Left kidney (tissue), 1 donor: ENCODE measurements at regions not wholly inside any gene's neighbourhood (a gene's known extent, or its start where the extent isn't known, plus 50 kb on each side); places are given as distances from the start of the nearest gene placed in this dataset.
A peak's percentile ranks its signal among the peaks of the same experiment; 100 is the strongest.

Source experiments
- DNase-seq: peaks from one replicate; pipeline ENCODE4 v3.0.0-alpha.2; 2013

- no peak for DNase-seq
These were observed 445.7 kb downstream of the SMARCA1 start for GRCh38 chrX:129077424-129078170.

- no peak for DNase-seq
These were observed 451.9 kb downstream of the SMARCA1 start for GRCh38 chrX:129071390-129071789.

- DNase-seq, result no peak
These were observed 457.4 kb downstream of the SMARCA1 start for GRCh38 chrX:129065895-129066294.

DNA sequence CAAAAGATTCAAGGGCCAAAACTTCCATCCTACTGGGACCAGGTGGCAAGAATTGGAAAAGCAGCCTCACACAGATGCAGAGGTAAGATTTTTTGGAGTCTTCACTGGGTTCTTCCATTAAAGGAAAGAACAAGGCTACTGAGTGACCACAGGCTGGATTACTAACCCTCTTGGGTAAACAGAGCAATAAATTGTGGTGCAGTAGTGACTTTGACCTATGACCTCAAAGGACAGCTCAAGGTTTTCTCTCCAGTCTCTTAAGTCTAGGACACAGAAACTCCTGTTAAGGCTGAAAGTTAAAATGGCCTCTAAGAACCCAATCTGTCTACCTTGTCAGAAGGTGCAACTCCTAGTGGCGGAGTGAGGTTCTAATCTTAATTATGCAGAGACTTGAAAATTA is 464.9 kb downstream of the SMARCA1 start:
- DNase-seq, result no peak

- no peak for DNase-seq
These were observed 480.2 kb downstream of the SMARCA1 start for GRCh38 chrX:129043138-129043537.

DNA sequence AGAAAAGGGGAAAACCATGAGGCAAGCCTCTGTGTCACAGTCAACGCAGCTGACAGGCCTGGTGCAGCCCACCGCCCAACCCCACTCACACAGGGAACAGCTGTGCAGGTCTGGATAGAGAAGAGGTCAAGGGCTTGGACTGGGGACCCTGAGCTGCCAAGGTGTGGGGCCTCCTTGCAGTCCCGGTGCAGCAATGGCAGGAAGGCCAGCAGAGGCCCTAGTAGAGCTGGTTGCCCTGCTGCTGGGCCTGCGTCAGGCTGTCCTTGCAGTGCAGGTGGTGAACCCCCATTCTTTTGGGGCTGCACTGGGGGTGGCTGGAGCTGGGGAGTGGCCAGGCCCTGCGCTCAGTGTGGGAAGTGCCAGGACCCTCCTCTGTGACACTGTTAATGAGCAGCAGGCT is 482.0 kb downstream of the SMARCA1 start:
- no peak for DNase-seq

- no peak for DNase-seq
These were observed 483.2 kb downstream of the SMARCA1 start for GRCh38 chrX:129040124-129040523.

DNA sequence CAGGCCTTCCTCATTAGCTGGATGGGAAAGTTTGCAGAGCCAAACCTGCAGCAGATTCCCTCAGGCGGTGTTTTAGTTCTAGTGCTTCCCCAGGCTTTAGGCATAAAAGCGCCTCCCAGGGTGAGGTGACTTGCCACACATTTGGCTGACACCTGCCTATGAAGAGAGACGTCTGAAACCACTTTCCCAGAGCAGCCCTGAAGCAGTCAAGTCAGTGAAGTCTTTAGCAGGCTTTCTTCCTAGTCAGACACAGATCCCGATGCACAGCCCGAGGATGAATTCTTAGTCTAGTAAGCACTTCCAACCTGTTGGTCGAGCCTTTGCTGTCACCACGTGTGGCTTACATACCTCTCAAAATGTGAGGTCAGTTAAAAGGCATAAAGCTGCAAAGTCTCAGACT is 484.1 kb downstream of the SMARCA1 start:
- no peak for DNase-seq

DNA sequence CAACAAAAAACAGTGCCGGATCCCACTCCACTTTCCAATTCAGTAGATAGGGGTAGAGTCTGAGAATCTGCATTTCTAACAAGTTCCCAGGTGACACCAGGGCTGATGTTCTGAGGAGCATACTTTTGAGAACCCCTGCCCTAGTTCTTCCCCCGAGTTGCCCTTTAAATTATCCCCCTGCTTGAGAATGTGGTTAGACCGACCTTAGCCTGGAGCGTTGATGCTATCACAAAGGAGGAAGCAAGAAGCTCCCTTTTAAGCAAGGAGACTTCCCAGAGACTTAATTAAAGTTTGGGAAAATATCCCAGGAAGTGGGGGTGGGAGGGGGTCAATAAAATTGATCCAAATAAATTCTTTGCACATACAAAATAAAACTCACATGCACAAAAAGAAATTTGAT is 485.9 kb downstream of the SMARCA1 start:
- DNase-seq, result no peak

DNA sequence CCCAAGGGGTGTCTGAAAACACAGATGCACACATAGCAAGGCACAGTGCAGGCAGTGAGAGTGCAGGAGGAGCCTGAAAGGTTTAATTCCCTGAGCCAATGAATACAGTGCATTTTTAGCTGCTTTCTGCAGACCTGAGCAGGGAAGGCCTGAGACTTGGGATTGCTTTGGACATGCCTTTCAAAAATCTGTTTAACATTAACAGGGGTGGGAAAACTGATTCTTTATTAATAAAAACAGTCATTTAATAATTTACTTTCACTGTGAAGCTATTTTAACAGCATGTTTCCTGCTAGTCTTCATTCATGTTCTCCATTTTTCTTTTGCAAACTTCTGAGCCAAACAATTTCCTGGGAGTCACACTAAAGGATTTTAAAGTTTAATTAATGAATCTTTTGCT is 488.1 kb downstream of the SMARCA1 start:
- DNase-seq, result no peak

GRCh38 chrX:129034196-129034595 is 489.1 kb downstream of the SMARCA1 start:
- DNase-seq, result no peak

DNA sequence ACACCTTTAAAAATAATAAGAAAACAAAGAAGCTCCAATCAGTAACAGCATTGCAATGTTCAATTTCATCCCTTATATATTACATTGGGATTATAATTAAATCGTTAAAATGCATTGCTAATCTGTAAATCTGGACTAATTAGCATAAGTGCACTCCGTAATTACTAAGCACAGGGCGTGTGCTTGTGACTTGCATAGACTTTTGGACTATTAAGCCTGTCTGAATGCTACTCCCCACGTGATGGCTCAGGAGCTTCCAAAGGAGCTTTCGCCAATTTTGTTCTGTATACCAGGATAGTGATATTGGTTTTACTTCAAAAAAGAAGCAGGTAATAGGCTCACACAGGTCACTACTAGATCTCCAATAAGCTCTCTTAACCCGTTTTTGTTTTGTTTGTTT is 497.1 kb downstream of the SMARCA1 start:
- DNase-seq, result no peak

GRCh38 chrX:129025376-129025775 is 497.9 kb downstream of the SMARCA1 start:
- DNase-seq, result no peak

GRCh38 chrX:129019412-129019811 is 503.9 kb downstream of the SMARCA1 start:
- no peak for DNase-seq

DNA sequence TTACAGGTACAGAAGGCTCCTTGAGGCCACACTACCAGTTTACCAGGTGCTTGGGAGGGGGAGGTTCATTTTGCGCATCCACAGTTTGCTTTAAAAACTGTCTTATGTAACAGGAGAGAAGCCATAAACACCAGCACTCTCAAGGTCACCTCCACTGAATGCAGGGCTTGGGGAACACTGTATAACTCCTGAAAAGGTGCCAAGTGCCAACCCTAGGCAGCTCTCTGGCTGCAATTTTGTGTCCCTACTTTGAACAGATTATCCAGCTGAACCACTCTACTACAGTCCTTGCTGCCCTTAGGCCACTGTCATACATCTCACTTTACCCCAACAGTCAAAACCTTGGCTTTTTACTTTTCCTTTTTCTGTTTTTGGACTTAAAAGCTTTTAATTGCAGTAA is 507.9 kb downstream of the SMARCA1 start:
- no peak for DNase-seq

DNA sequence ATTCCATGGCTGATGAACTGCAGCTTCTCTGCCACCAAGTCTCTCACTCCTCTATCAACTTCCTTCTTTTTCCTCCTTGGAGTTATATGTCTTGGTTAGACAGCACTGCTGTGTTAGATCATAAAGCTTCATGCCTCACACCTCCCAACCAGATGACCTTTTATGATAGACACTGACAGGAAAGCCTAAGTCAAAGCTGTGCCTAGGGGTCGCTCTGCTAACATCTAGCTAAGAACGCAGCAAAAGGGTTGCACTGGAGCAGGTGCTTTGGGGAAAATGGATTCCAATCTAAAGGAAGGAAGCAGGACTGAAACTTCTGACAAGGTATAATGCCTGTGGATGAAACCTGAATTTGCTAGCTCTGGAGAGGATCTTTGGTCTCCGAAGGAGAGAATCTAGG is 509.7 kb downstream of the SMARCA1 start:
- no peak for DNase-seq

- DNase-seq, result no peak
These were observed 515.7 kb downstream of the SMARCA1 start for GRCh38 chrX:129007631-129008030.

DNA sequence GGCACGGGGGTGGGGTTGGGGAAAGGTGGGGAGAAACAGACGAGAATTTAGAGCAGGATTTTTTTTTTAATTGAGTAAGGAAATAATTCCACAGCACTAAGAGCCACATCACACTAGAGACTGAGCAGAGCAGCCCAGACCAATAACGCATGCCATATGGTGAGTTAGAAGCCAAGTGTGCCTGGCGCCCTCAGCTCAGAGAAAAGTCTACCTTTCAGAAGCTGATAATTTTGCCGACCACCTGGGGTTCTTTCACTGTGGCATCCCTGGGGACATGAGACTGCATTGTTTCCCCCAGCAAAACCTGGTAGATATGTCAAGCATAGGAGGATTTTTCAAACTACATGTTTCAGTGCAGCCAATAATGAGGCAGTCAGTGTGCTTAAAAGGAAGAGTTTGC is 516.8 kb downstream of the SMARCA1 start:
- DNase-seq, result no peak

- no peak for DNase-seq
These were observed 522.5 kb downstream of the SMARCA1 start for GRCh38 chrX:129000797-129001196.

- DNase-seq, result no peak
These were observed 523.3 kb downstream of the SMARCA1 start for GRCh38 chrX:129000018-129000417.

DNA sequence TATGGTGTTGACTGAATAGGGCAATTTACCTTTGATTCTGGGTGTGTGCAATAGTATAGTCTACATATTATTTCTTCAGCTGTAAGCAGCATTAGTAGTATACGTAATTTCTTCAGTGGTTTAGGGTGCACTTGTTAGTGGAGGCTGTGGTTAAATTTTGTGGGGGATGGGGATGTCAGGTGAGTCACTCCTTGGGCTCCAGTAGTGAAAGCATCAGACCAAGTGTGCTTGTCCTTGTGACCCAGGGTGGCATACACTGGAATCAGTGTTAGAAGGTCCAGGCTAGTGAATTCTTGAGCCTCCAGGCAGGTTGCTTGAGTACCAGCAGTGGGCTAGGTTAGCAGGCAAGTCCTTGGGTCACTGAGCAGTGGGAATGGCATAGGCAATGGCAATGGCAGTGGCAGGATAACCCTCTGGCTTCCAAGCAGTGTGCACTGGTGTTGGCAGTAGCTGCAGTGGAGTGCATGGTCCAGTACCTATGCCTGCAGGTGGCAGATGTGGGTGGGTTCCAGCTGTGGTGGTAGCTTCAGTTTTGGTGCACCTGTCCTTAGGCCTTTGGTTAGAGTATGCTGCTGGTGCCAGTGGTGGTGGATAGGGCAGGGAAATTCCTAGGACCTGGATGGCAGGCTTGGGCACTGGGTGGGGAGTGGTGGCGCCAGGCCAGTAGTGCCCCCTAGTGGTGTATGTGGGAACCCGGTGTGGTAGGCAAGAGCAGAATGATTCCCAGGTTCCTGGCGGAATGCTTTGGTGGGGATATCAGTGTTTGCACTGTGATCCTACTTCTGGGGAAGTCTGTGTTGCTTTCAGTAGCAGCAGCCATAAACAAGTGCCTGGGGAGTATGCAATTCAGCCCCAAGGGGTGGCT is 531.0 kb downstream of the SMARCA1 start:
- no peak for DNase-seq

DNA sequence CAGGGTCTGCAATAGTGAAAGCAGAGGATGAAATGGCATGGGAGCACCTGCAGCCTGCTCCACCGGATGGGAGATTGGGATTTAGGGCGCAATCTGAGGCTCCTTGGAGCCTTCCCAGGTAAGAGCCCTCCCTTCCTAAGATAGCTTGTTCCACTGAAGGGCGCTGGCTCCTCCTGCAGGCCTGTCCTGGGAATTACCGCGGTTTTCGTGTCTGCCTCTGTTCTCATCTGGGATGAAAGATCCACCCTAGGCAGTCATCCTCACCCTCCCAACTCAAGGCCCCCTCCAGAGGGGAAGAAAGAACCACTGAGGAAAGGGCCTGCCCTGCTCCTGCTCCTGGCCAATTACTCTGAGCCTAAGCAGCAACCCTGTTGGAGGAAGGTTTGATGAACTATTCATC is 547.5 kb downstream of the SMARCA1 start:
- DNase-seq, result peak; percentile 19

DNA sequence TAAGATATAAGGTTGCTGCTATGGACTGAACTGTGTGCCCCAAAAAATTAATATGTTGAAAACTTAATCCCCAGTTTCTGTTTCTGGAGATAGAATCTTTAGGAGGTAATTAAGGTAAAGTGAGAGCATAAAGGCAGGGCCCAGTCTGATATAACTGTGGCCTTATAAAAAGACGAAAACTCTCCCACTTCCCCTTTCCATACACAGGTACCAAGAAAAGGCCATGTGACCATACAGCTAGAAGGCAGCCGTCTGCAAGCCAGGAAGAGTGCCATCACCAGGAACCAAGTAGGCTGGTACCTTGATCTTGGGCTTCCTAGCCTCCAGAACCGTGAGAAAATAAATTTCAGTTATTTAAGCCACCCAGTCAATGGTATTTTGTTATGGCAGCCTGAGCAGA is 550.3 kb downstream of the SMARCA1 start:
- DNase-seq, result no peak

GRCh38 chrX:128961290-128961689 is 562.0 kb downstream of the SMARCA1 start:
- no peak for DNase-seq
